AG04450 (cell line): ENCODE measurements at regions not wholly inside any gene's neighbourhood (a gene's known extent, or its start where the extent isn't known, plus 50 kb on each side); places are given as distances from the start of the nearest gene placed in this dataset.
"Not testable (repeated sequence)": the region's sequence is repeated elsewhere in the genome, so short reads cannot be mapped to it uniquely, and the experiment has no call there.

Experiments
- CTCF ChIA-PET: fragments of 300-600, 350-600 bp; formaldehyde crosslinking; extraction: SDS; loops from one replicate; lab custom pipeline; 2022; ENCODE audit warnings: antibody characterized with exemption, inconsistent platforms; lab: Charles Lee
- POLR2A ChIA-PET: fragments of 350-600 bp; formaldehyde crosslinking; extraction: SDS; loops from one replicate; lab custom pipeline; 2021; ENCODE audit warnings: antibody characterized with exemption, inconsistent platforms; lab: Yijun Ruan, JAX
- DNase-seq: peaks from one replicate; pipeline ENCODE4 v3.0.0-alpha.2; 2011; ENCODE audit warnings: low read depth, low spot score
- H3K27ac ChIP-seq: one replicate; pipeline ENCODE4 v1.5.1; 2012; ENCODE audit warnings: low read depth, low read length, control low read depth
- H3K27me3 ChIP-seq: one replicate; pipeline ENCODE4 v1.6.0; 2012; ENCODE audit warnings: low read length; ENCODE audit not compliant: control insufficient read depth, insufficient read depth
- H3K4me3 ChIP-seq: 2 replicates; pipeline ENCODE4 v1.5.1; 2011; ENCODE audit warnings: mild to moderate bottlenecking, low read depth, low read length, control low read depth
- H3K9me3 ChIP-seq: 2 replicates; pipeline ENCODE4 v1.5.1; 2012; ENCODE audit warnings: low read length; ENCODE audit not compliant: control insufficient read depth, insufficient read depth
- CTCF ChIP-seq: IDR thresholded peaks from 2 replicates; pipeline ENCODE4 v1.5.1; 2011; ENCODE audit warnings: low read depth, low read length, control low read depth, inconsistent platforms

- POLR2A ChIA-PET: no interaction called here
- Histone ChIP-seq H3K27ac (no peak overlapping the region), H3K27me3 (no peaks in the 10 kb centered on the region), H3K4me3 (no peak overlapping the region), H3K9me3 (peaks cover 2% of the 10 kb centered on the region; the same call in 1 of the 2 replicates)
- TF ChIP-seq CTCF: no peak
- no peak for DNase-seq
- CTCF ChIA-PET: no interaction called here
Measured at GRCh38 chr14:40981247-40981646, 625.4 kb upstream of the LRFN5 start.

- H3K27me3 ChIP-seq, H3K4me3 ChIP-seq, CTCF ChIA-PET, H3K27ac ChIP-seq, POLR2A ChIA-PET, DNase-seq, H3K9me3 ChIP-seq: not testable (repeated sequence)
Measured at GRCh38 chr14:40960257-40960656, 646.4 kb upstream of the LRFN5 start.

- TF ChIP-seq CTCF: no peak
- POLR2A ChIA-PET: no interaction called here
- H3K27ac ChIP-seq: no peak overlapping the region
- H3K27me3 ChIP-seq: no peaks in the 10 kb centered on the region
- H3K9me3 ChIP-seq: peaks cover 7% of the 10 kb centered on the region
- CTCF ChIA-PET: no interaction called here
- no peak for DNase-seq
- H3K4me3 ChIP-seq: no peak overlapping the region
Measured at GRCh38 chr14:40955131-40955505, 651.6 kb upstream of the LRFN5 start.

- POLR2A ChIA-PET, H3K27ac ChIP-seq, DNase-seq, H3K9me3 ChIP-seq, H3K27me3 ChIP-seq, CTCF ChIA-PET, H3K4me3 ChIP-seq: not testable (repeated sequence)
Measured at GRCh38 chr14:40954448-40955130, 652.1 kb upstream of the LRFN5 start.

GRCh38 chr14:40944521-40944920, 662.2 kb upstream of the LRFN5 start:
- no peak overlapping the region for H3K4me3 ChIP-seq
- H3K27ac ChIP-seq: no peak overlapping the region
- H3K9me3 ChIP-seq: no peaks in the 10 kb centered on the region
- DNase-seq: no peak
- POLR2A ChIA-PET: no interaction called here
- CTCF ChIA-PET: no interaction called here
- no peaks in the 10 kb centered on the region for H3K27me3 ChIP-seq
- no peak for TF ChIP-seq CTCF

GRCh38 chr14:40936861-40937260, 669.8 kb upstream of the LRFN5 start:
- Histone ChIP-seq H3K9me3 (0 out of 2 replicates have a peak, but pooled peaks cover 2% of the 10 kb centered on the region), H3K27me3 (no peaks in the 10 kb centered on the region), H3K4me3 (no peak overlapping the region), H3K27ac (no peak overlapping the region)
- DNase-seq: no peak
- no peak for TF ChIP-seq CTCF
- CTCF ChIA-PET: no interaction called here
- POLR2A ChIA-PET: no interaction called here
